OCI-LY7 (cell line): ENCODE measurements at regions not wholly inside any gene's neighbourhood (a gene's known extent, or its start where the extent isn't known, plus 50 kb on each side); places are given as distances from the start of the nearest gene placed in this dataset.

Source experiments
- BruUV-seq: library from RNA; stranded (reverse); fragments of 400-500 nt; replicated peaks from 2 replicates; lab custom pipeline; 2021; lab: Mats Ljungman, UMichigan
- CTCF ChIA-PET: fragments of 300-600 bp; sonication (Branson Sonifier 250); formaldehyde crosslinking; loops from one replicate; lab custom pipeline; 2022; ENCODE audit warnings: antibody characterized with exemption; ENCODE audit not compliant: unreplicated experiment; lab: Charles Lee
- POLR2A ChIA-PET: fragments of 300-600 bp; sonication (Branson Sonifier 250); formaldehyde crosslinking; loops from one replicate; lab custom pipeline; 2022; ENCODE audit warnings: antibody characterized with exemption; lab: Charles Lee
- DNase-seq: peaks from one replicate; pipeline ENCODE4 v3.0.0-alpha.2; 2015; ENCODE audit warnings: low spot score
- H2AFZ ChIP-seq: fragments of 200-600 bp; sonication (generic), shearing (Covaris generic); 2 replicates; pipeline ENCODE4 v1.6.1; 2014; ENCODE audit warnings: mild to moderate bottlenecking, antibody characterized with exemption, low read length, moderate library complexity
- H3K27ac ChIP-seq: fragments of 200-600 bp; sonication (generic); 2 replicates; pipeline ENCODE4 v1.5.1; 2014; ENCODE audit warnings: mixed run types, low read depth, mild to moderate bottlenecking, moderate library complexity, low read length, inconsistent platforms; ENCODE audit not compliant: poor library complexity, severe bottlenecking
- H3K36me3 ChIP-seq: fragments of 200-600 bp; sonication (generic); 2 replicates; pipeline ENCODE4 v1.6.1; 2014; ENCODE audit warnings: mild to moderate bottlenecking, antibody characterized with exemption, low read length, moderate library complexity, mixed read lengths; ENCODE audit not compliant: insufficient read depth
- H3K4me1 ChIP-seq: fragments of 200-600 bp; sonication (generic); 2 replicates; pipeline ENCODE4 v1.5.1; 2014; ENCODE audit warnings: mild to moderate bottlenecking, low read length; ENCODE audit not compliant: insufficient read depth, poor library complexity, severe bottlenecking
- H3K4me2 ChIP-seq: fragments of 200-600 bp; sonication (generic); 2 replicates; pipeline ENCODE4 v1.6.1; 2014; ENCODE audit warnings: mild to moderate bottlenecking, low read length
- H3K4me3 ChIP-seq: fragments of 200-600 bp; sonication (generic); 2 replicates; pipeline ENCODE4 v1.5.1; 2014; ENCODE audit warnings: mild to moderate bottlenecking, low read depth, low read length; ENCODE audit not compliant: poor library complexity, severe bottlenecking
- H3K79me2 ChIP-seq: fragments of 200-600 bp; sonication (generic); 2 replicates; pipeline ENCODE4 v1.6.1; 2016; ENCODE audit warnings: low read depth, mild to moderate bottlenecking, low read length, moderate library complexity, mixed read lengths; ENCODE audit not compliant: insufficient read depth
- H3K9me2 ChIP-seq: fragments of 200-600 bp; sonication (generic); 2 replicates; pipeline ENCODE4 v1.6.1; 2016; ENCODE audit warnings: mild to moderate bottlenecking, low read length, mixed read lengths; ENCODE audit not compliant: insufficient read depth
- H3K9me3 ChIP-seq: fragments of 200-600 bp; sonication (generic); 2 replicates; pipeline ENCODE4 v1.6.1; 2014; ENCODE audit warnings: mild to moderate bottlenecking, mixed run types, low read length, mixed read lengths
- H4K20me1 ChIP-seq: fragments of 200-600 bp; sonication (generic); 2 replicates; pipeline ENCODE4 v1.6.1; 2014; ENCODE audit warnings: mild to moderate bottlenecking, antibody characterized with exemption, low read length, moderate library complexity, mixed read lengths; ENCODE audit not compliant: insufficient read depth
- CTCF ChIP-seq: fragments of 200-600 bp; sonication (generic); conservative IDR thresholded peaks from 2 replicates; pipeline ENCODE4 v1.5.1; 2014; ENCODE audit warnings: mild to moderate bottlenecking, antibody characterized with exemption, low read length, moderate library complexity, mixed read lengths
- EZH2phosphoT487 ChIP-seq: fragments of 200-600 bp; sonication (generic); IDR thresholded peaks from 2 replicates; pipeline ENCODE4 v1.6.1; 2018; ENCODE audit warnings: low read depth, borderline replicate concordance, mild to moderate bottlenecking, mixed run types, antibody characterized with exemption, low read length, moderate library complexity, mixed read lengths
- intact Hi-C: fragments of 100-400 bp; cut with micrococcal nuclease; formaldehyde crosslinking; loops from one replicate; pipeline ENCODE4 v1.10.0; 2022; ENCODE audit not compliant: unreplicated experiment

- Histone ChIP-seq H3K9me3 (no peaks in the 10 kb centered on the region), H3K4me3 (no peak overlapping the region), H3K27ac (no peak overlapping the region), H3K36me3 (no peaks in the 10 kb centered on the region), H3K4me2 (no peak overlapping the region), H4K20me1 (no peaks in the 10 kb centered on the region), H3K4me1 (no peaks in the 10 kb centered on the region), H3K9me2 (no peaks in the 10 kb centered on the region), H3K79me2 (no peaks in the 10 kb centered on the region), H2AFZ (no peak overlapping the region)
- ChIA-PET CTCF (no interaction called here), POLR2A (interaction anchor here (0.6 kb wide), 2 partner anchors 146 to 1091 kb away, joined by 3 to 6 read pairs; no protein-coding TSS in a partner anchor)
- no peak for DNase-seq
- intact Hi-C loops, result no loop called here
- BruUV-seq, result no TSS peak
- TF ChIP-seq CTCF (no peak), EZH2phosphoT487 (no peak)
These were observed 1531.1 kb upstream of the LRRTM3 start for GRCh38 chr10:65394502-65395297.

GRCh38 chr10:65395631-65396030 lies 1530.2 kb upstream of the LRRTM3 start:
- Histone ChIP-seq H2AFZ (no peak overlapping the region), H3K36me3 (no peaks in the 10 kb centered on the region), H3K4me1 (no peaks in the 10 kb centered on the region), H3K4me2 (no peak overlapping the region), H3K9me2 (no peaks in the 10 kb centered on the region), H3K9me3 (no peaks in the 10 kb centered on the region), H3K4me3 (no peak overlapping the region), H3K79me2 (no peaks in the 10 kb centered on the region), H3K27ac (no peak overlapping the region), H4K20me1 (no peaks in the 10 kb centered on the region)
- BruUV-seq, result no TSS peak
- no peak for DNase-seq
- intact Hi-C loops, result no loop called here
- CTCF ChIA-PET, result no interaction called here
- TF ChIP-seq EZH2phosphoT487 (no peak), CTCF (no peak)
- POLR2A ChIA-PET, result no interaction called here

GRCh38 chr10:65396997-65397396 lies 1528.8 kb upstream of the LRRTM3 start:
- no TSS peak for BruUV-seq

More at GRCh38 chr10:65396997-65397396, 1528.8 kb upstream of the LRRTM3 start:
- no peak for TF ChIP-seq CTCF
- no peak for TF ChIP-seq EZH2phosphoT487
- ChIA-PET CTCF (no interaction called here), POLR2A (interaction anchor here (0.8 kb wide), 1 partner anchor 406 kb away, joined by 4 read pairs; no protein-coding TSS in a partner anchor)
- H3K4me1 ChIP-seq, result no peaks in the 10 kb centered on the region
- DNase-seq, result no peak
- H3K4me2 ChIP-seq, result no peak overlapping the region
- H4K20me1 ChIP-seq, result no peaks in the 10 kb centered on the region
- no peak overlapping the region for H3K27ac ChIP-seq
- no peak overlapping the region for H3K4me3 ChIP-seq
- H3K9me2 ChIP-seq, result no peaks in the 10 kb centered on the region
- H3K79me2 ChIP-seq, result no peaks in the 10 kb centered on the region
- no peaks in the 10 kb centered on the region for H3K36me3 ChIP-seq
- H2AFZ ChIP-seq, result no peak overlapping the region
- no peaks in the 10 kb centered on the region for H3K9me3 ChIP-seq
- intact Hi-C loops, result no loop called here
